K562 (cell line): ENCODE measurements at regions not wholly inside any gene's neighbourhood (a gene's known extent, or its start where the extent isn't known, plus 50 kb on each side); places are given as distances from the start of the nearest gene placed in this dataset.

Experiments
- ATAC-seq: fragments of 200-7000 bp; cut with Tn5 transposase; 3 replicates; pipeline ENCODE4 v1.9.1; 2020; ENCODE audit warnings: moderate library complexity
- BruUV-seq: library from RNA; stranded (reverse); fragments of 400-500 nt; replicated peaks from 2 replicates; lab custom pipeline; 2021; lab: Mats Ljungman, UMichigan
- CTCF ChIA-PET: fragments of 300-600 bp; formaldehyde crosslinking; extraction: SDS; loops from one replicate; lab custom pipeline; 2021; ENCODE audit warnings: low intra/inter-chr PET ratio; lab: Yijun Ruan, JAX
- POLR2A ChIA-PET: fragments of 300-600, 350-650 bp; sonication (Branson Sonifier 250); formaldehyde crosslinking; extraction: SDS; loops from one replicate; lab custom pipeline; 2021; ENCODE audit warnings: antibody characterized with exemption, inconsistent platforms; lab: Yijun Ruan, JAX
- DNase-seq, 4 experiments: peaks; one replicate each; pipeline versions ENCODE4 v3.0.0 to v3.0.0-alpha.2; 2011 to 2018; ENCODE audit warnings: low spot score in 3 of 4, mixed read lengths in 3 of 4; ENCODE audit errors: extremely low read depth in 1 of 4
- FAIRE-seq: peaks from 2 replicates; lab custom pipeline; 2011; peaks lifted over from hg19 to GRCh38; lab: Jason Lieb, UNC
- H2AFZ ChIP-seq: 2 replicates; pipeline ENCODE4 v1.6.0; 2011; ENCODE audit warnings: low read depth, low read length, control low read depth, inconsistent platforms
- H3K27ac ChIP-seq: fragments of 200-600 bp; 3 replicates; pipeline ENCODE4 v1.8.0; 2011; ENCODE audit warnings: low read depth, mild to moderate bottlenecking, control low read depth, inconsistent platforms, low read length, moderate library complexity, mixed read lengths; ENCODE audit errors: extremely low read depth
- H3K27me3 ChIP-seq, 2 experiments: fragments of 300-600 bp in 1 of 2; 2 replicates in 1 of 2; 3 replicates in 1 of 2; pipeline versions ENCODE4 v1.6.0 to v1.8.0; 2011; ENCODE audit warnings: inconsistent platforms in 2 of 2, low read length in 2 of 2, mild to moderate bottlenecking in 1 of 2, mixed read lengths in 1 of 2, moderate library complexity in 1 of 2; ENCODE audit not compliant: control insufficient read depth in 2 of 2, insufficient read depth in 2 of 2
- H3K36me3 ChIP-seq: fragments of 300-600 bp; 3 replicates; pipeline ENCODE4 v1.8.0; 2011; ENCODE audit warnings: mild to moderate bottlenecking, low read length, inconsistent platforms; ENCODE audit not compliant: control insufficient read depth, insufficient read depth
- H3K4me1 ChIP-seq, 2 experiments: fragments of 200-600 bp in 1 of 2; replicated peaks in 1 of 2; 2 replicates in 1 of 2; 3 replicates in 1 of 2; pipeline versions ENCODE4 v1.5.1 to v1.8.0; 2011; ENCODE audit warnings: inconsistent platforms in 2 of 2, low read length in 2 of 2, mild to moderate bottlenecking in 1 of 2, mixed read lengths in 1 of 2, moderate library complexity in 1 of 2; ENCODE audit not compliant: control insufficient read depth in 2 of 2, insufficient read depth in 2 of 2
- H3K4me2 ChIP-seq: 2 replicates; pipeline ENCODE4 v1.6.1; 2011; ENCODE audit warnings: low read length, control low read depth, inconsistent platforms, mixed read lengths; ENCODE audit not compliant: insufficient read depth
- H3K4me3 ChIP-seq: fragments of 200-600 bp; sonication (generic), shearing (Covaris generic); 2 replicates; pipeline ENCODE4 v1.5.1; 2016; ENCODE audit warnings: control low read depth, inconsistent platforms
- H3K79me2 ChIP-seq: fragments of 200-600 bp; 3 replicates; pipeline ENCODE4 v1.8.0; 2011; ENCODE audit warnings: low read length, inconsistent platforms; ENCODE audit not compliant: control insufficient read depth, insufficient read depth
- H3K9ac ChIP-seq, 2 experiments: 2 replicates each; pipeline versions ENCODE4 v1.6.0 to v1.6.1; 2011; ENCODE audit warnings: low read depth in 2 of 2, low read length in 2 of 2, control low read depth in 1 of 2, inconsistent platforms in 1 of 2, mild to moderate bottlenecking in 1 of 2, mixed read lengths in 1 of 2; ENCODE audit not compliant: insufficient read depth in 1 of 2
- H3K9me1 ChIP-seq: one replicate; pipeline ENCODE4 v1.6.0; 2011; ENCODE audit warnings: inconsistent platforms, mild to moderate bottlenecking, low read length, moderate library complexity; ENCODE audit not compliant: control insufficient read depth, insufficient read depth
- H3K9me3 ChIP-seq: replicated peaks from 2 replicates; pipeline ENCODE4 v1.5.1; 2011; ENCODE audit warnings: low read depth, low read length, inconsistent platforms; ENCODE audit not compliant: control insufficient read depth, insufficient read depth
- H4K20me1 ChIP-seq: replicated peaks from 2 replicates; pipeline ENCODE4 v1.6.1; 2011; ENCODE audit warnings: low read length, inconsistent platforms, mixed read lengths; ENCODE audit not compliant: control insufficient read depth, insufficient read depth
- CEBPG ChIP-seq, 3 experiments: fragments of 200-800 bp in 1 of 3; sonication (Bioruptor generic) in 1 of 3; sonication (generic) in 1 of 3; formaldehyde crosslinking in 1 of 3; IDR thresholded peaks in 2 of 3; conservative IDR thresholded peaks in 1 of 3; 2 replicates each; pipeline versions ENCODE4 v1.6.1 to v1.8.0; 2016 to 2022; ENCODE audit warnings: missing compliant biosample characterization in 2 of 3, missing genetic modification characterization in 2 of 3, mild to moderate bottlenecking in 1 of 3, missing genetic modification reagents in 1 of 3
- ETV6 ChIP-seq, 3 experiments: fragments of 150-350 bp in 1 of 3; sonication (generic) in 1 of 3; formaldehyde crosslinking in 1 of 3; IDR thresholded peaks; 2 replicates each; pipeline versions ENCODE4 v1.6.1 to v1.8.0; 2014 to 2022; ENCODE audit warnings: borderline replicate concordance in 2 of 3, low read depth in 2 of 3, antibody characterized with exemption in 1 of 3, low read length in 1 of 3, mild to moderate bottlenecking in 1 of 3, missing genetic modification reagents in 1 of 3
- GABPB2 ChIP-seq: fragments of 250-450 bp; sonication (Bioruptor Pico); conservative IDR thresholded peaks from 2 replicates; pipeline ENCODE4 v1.5.1; 2021; ENCODE audit warnings: mild to moderate bottlenecking
- LARP7 ChIP-seq: fragments of 450-650 bp; IDR thresholded peaks from 2 replicates; pipeline ENCODE4 v1.6.1; 2016
- NCOA6 ChIP-seq: fragments of 450-650 bp; IDR thresholded peaks from 2 replicates; pipeline ENCODE4 v1.6.1; 2017; ENCODE audit warnings: mild to moderate bottlenecking
- POLR3G ChIP-seq: IDR thresholded peaks from 2 replicates; pipeline ENCODE4 v1.6.1; 2011; ENCODE audit not compliant: insufficient read length, insufficient replicate concordance; ENCODE audit errors: extremely low read depth
- PRPF4 ChIP-seq: fragments of 200-400 bp; formaldehyde crosslinking; IDR thresholded peaks from one replicate; pipeline ENCODE4 v1.6.1; 2017; ENCODE audit warnings: low read length, low read depth, mild to moderate bottlenecking; ENCODE audit not compliant: insufficient read depth, poor library complexity, severe bottlenecking
- SNIP1 ChIP-seq: fragments of 450-650 bp; IDR thresholded peaks from 2 replicates; pipeline ENCODE4 v1.7.1; 2017; ENCODE audit warnings: low read depth, mild to moderate bottlenecking
- WGBS: fragments of 100-300 bp; shearing (Covaris generic); methylation state at CpG from one replicate; pipeline ENCODE4 v1.1.6; 2016; ENCODE audit warnings: low coverage, mixed read lengths; ENCODE audit not compliant: insufficient coverage; ENCODE audit errors: missing lambda C conversion rate; 5-methylcytosine and 5-hydroxymethylcytosine counted together
- in situ Hi-C: fragments of 300-500 bp; cut with MboI; formaldehyde crosslinking; loops from 4 replicates; pipeline ENCODE4 v1.15.0; 2018; ENCODE audit warnings: inconsistent platforms, mixed read lengths
- intact Hi-C: fragments of 100-400 bp; cut with micrococcal nuclease; formaldehyde crosslinking; loops from 2 replicates; pipeline ENCODE4 v1.14.2; 2022
- TF ChIP-seq, protein P1 (sequence below): fragments of 450-650 bp; IDR thresholded peaks from 2 replicates; pipeline ENCODE4 v1.6.1; 2016; ENCODE audit warnings: mild to moderate bottlenecking, moderate library complexity

DNA sequence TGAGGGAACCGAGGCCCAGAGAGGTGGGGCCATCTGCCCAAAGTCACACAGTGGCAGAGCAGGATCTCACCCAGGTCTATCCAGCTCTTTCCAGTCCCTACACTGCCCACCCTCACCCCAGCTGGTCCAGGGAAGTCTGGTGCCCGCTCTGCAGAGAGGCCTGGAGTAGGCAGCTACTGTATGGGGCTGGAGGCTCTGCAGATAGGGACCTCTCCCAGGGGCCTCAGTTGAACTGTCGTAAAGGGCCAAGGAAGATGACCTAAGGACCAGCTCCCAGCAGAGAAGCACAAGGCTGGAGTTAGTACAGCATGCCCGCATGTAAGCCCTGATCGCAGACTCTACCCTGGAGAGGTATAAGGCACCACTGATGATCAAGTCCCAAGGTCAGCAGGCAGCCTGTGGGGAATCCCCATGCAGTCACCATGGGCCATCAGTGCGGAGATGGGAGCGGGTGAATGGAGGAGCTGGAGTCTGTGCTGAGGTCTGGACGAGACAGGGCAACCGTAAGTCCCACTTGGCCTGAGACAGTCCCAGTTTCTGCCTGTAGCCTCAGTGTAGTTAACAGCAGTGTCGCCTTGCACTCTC lies 320.2 kb downstream of the MATN1 start:
- H3K27me3 ChIP-seq = peaks cover 4 to 6% of the 10 kb centered on the region in 2 experiments; a peak in 3 of 5 replicates
- intact Hi-C loops (no loop called here), in situ Hi-C loops (no loop called here)
- no peak for ATAC-seq
- peaks cover 3% of the 10 kb centered on the region; the same call in 1 of the 2 replicates for H4K20me1 ChIP-seq
- no peak overlapping the region for H3K4me2 ChIP-seq
- H3K4me3 ChIP-seq = no peak overlapping the region
- POLR2A ChIA-PET = interaction anchor here (0.7 kb wide), 1 partner anchor 12 kb away, joined by 5 read pairs; no protein-coding TSS in a partner anchor
- no peaks in the 10 kb centered on the region for H3K4me1 ChIP-seq
- no peak overlapping the region for H3K9ac ChIP-seq
- H3K79me2 ChIP-seq = no peaks in the 10 kb centered on the region
- no peaks in the 10 kb centered on the region for H3K9me1 ChIP-seq
- no peak overlapping the region for H2AFZ ChIP-seq
- H3K9me3 ChIP-seq = no peaks in the 10 kb centered on the region
- H3K36me3 ChIP-seq = no peaks in the 10 kb centered on the region
- no peak for DNase-seq
- WGBS = 5% methylated on average over 10 of the region's 10 CpGs
- CTCF ChIA-PET = no interaction called here
- FAIRE-seq = no peak
- BruUV-seq = no TSS peak
- no peak overlapping the region for H3K27ac ChIP-seq
- TF ChIP-seq SNIP1 (no peak), ETV6 (IDR thresholded peaks at IDR 0.05; ENCODE audit: borderline replicate concordance in 1 of 2, low read depth in 2 of 2, low read length in 1 of 2) (no peak), ETV6 (CRISPR knock-in tag; IDR thresholded peaks at IDR 0.05; ENCODE audit: borderline replicate concordance) (no peak), GABPB2 (no peak), NCOA6 (no peak), POLR3G (no peak), PRPF4 (no peak), CEBPG (CRISPR knock-in tag; IDR thresholded peaks at IDR 0.05) (no peak), CEBPG (tag; conservative IDR thresholded peaks at IDR 0.05 in 1 of 2, IDR thresholded peaks at IDR 0.05 in 1 of 2) (no peak), LARP7 (no peak)
- TF ChIP-seq, protein P1, sequence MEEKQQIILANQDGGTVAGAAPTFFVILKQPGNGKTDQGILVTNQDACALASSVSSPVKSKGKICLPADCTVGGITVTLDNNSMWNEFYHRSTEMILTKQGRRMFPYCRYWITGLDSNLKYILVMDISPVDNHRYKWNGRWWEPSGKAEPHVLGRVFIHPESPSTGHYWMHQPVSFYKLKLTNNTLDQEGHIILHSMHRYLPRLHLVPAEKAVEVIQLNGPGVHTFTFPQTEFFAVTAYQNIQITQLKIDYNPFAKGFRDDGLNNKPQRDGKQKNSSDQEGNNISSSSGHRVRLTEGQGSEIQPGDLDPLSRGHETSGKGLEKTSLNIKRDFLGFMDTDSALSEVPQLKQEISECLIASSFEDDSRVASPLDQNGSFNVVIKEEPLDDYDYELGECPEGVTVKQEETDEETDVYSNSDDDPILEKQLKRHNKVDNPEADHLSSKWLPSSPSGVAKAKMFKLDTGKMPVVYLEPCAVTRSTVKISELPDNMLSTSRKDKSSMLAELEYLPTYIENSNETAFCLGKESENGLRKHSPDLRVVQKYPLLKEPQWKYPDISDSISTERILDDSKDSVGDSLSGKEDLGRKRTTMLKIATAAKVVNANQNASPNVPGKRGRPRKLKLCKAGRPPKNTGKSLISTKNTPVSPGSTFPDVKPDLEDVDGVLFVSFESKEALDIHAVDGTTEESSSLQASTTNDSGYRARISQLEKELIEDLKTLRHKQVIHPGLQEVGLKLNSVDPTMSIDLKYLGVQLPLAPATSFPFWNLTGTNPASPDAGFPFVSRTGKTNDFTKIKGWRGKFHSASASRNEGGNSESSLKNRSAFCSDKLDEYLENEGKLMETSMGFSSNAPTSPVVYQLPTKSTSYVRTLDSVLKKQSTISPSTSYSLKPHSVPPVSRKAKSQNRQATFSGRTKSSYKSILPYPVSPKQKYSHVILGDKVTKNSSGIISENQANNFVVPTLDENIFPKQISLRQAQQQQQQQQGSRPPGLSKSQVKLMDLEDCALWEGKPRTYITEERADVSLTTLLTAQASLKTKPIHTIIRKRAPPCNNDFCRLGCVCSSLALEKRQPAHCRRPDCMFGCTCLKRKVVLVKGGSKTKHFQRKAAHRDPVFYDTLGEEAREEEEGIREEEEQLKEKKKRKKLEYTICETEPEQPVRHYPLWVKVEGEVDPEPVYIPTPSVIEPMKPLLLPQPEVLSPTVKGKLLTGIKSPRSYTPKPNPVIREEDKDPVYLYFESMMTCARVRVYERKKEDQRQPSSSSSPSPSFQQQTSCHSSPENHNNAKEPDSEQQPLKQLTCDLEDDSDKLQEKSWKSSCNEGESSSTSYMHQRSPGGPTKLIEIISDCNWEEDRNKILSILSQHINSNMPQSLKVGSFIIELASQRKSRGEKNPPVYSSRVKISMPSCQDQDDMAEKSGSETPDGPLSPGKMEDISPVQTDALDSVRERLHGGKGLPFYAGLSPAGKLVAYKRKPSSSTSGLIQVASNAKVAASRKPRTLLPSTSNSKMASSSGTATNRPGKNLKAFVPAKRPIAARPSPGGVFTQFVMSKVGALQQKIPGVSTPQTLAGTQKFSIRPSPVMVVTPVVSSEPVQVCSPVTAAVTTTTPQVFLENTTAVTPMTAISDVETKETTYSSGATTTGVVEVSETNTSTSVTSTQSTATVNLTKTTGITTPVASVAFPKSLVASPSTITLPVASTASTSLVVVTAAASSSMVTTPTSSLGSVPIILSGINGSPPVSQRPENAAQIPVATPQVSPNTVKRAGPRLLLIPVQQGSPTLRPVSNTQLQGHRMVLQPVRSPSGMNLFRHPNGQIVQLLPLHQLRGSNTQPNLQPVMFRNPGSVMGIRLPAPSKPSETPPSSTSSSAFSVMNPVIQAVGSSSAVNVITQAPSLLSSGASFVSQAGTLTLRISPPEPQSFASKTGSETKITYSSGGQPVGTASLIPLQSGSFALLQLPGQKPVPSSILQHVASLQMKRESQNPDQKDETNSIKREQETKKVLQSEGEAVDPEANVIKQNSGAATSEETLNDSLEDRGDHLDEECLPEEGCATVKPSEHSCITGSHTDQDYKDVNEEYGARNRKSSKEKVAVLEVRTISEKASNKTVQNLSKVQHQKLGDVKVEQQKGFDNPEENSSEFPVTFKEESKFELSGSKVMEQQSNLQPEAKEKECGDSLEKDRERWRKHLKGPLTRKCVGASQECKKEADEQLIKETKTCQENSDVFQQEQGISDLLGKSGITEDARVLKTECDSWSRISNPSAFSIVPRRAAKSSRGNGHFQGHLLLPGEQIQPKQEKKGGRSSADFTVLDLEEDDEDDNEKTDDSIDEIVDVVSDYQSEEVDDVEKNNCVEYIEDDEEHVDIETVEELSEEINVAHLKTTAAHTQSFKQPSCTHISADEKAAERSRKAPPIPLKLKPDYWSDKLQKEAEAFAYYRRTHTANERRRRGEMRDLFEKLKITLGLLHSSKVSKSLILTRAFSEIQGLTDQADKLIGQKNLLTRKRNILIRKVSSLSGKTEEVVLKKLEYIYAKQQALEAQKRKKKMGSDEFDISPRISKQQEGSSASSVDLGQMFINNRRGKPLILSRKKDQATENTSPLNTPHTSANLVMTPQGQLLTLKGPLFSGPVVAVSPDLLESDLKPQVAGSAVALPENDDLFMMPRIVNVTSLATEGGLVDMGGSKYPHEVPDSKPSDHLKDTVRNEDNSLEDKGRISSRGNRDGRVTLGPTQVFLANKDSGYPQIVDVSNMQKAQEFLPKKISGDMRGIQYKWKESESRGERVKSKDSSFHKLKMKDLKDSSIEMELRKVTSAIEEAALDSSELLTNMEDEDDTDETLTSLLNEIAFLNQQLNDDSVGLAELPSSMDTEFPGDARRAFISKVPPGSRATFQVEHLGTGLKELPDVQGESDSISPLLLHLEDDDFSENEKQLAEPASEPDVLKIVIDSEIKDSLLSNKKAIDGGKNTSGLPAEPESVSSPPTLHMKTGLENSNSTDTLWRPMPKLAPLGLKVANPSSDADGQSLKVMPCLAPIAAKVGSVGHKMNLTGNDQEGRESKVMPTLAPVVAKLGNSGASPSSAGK = no peak
